ENCODE measurements at regions not wholly inside any gene's neighbourhood (a gene's known extent, or its start where the extent isn't known, plus 50 kb on each side); places are given as distances from the start of the nearest gene placed in this dataset.
A peak's percentile ranks its signal among the peaks of the same experiment; 100 is the strongest.

DNA sequence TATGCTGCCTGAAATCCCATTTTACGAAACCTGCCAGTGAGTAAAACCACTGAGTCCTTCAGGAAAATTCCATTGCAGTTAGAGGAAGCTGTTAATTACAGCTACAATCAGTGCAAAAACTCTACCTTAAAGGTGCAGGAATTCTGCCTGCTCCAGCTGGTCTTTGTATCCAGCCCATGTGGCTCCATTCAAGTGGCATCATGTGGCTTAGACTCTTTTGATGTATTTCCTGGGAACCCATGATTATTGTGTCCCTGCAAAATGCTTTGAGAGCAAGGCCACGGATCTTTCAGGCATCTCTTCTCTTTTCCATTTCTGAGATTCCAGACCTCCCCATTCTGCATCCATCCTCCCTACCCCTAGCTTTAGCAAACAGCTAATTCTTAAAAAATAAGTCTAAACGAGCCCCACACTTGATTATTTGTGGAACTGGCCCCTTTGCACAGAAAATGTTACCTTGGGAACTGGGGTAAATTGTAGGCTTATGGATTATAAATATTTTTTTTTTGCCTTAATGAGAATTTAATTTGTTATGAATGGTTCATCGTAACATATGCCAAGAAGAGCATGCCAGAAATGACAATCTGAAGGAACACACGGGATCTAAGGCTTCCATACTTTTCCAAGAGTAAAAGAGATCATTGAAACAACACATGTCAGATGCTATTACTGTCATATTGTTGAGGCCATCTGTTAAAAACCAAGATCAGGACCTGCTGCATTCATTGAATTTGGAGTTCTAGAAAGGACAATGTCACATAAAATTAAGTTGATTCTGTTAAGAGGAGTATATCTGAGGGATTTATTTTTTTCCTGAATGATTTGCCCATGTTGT is 144.6 kb downstream of the TPH2 start:
- TF ChIP-seq GATA2 (IDR thresholded peaks at IDR 0.05; ENCODE audit: low read depth, low read length) (no peak), GATA3 (IDR thresholded peaks at IDR 0.05; ENCODE audit: low read depth, low read length) (no peak)

DNA sequence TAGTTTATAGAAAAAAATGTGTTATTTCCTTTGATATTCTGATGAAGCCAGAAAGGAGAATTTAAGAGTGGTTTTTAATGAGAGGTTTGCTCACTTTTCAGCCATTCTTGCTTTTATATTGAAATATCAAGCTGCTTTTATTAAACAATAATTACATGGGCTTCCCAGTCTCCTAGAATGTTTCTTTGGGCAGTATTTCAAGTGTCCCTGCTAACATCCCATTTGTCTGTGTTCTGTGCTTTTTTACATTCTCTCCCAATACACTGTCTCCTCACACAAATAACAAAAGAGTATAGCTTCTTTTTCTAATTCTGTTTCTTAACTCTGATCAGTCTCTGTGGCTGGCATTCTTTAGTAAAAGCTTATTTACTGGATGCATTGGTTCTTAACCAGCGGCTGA is 145.4 kb downstream of the TPH2 start:
- TF ChIP-seq GATA3 (IDR thresholded peaks at IDR 0.05; ENCODE audit: low read depth, low read length) (no peak), GATA2 (IDR thresholded peaks at IDR 0.05; ENCODE audit: low read depth, low read length) (no peak)

DNA sequence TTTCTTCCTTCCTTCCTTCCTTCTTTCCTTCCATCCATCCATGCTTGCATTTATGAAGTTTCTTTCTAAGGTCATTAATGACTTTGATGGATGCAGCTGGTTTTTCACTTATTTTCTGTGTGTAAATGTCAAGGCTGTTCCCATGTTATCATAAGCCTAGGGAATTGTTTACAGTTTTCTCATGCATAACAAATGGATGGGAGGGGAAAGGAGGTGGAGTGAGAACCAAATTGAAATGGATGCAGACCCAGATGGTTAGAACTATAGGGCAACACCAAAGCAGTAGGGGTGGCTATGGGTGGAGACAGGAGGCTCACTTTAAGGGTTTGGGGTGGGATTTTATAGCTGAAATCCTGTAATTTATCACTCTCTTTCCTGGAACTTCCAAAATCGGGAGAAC is 146.2 kb downstream of the TPH2 start:
- no peak for TF ChIP-seq GATA2 (IDR thresholded peaks at IDR 0.05; ENCODE audit: low read depth, low read length)

DNA sequence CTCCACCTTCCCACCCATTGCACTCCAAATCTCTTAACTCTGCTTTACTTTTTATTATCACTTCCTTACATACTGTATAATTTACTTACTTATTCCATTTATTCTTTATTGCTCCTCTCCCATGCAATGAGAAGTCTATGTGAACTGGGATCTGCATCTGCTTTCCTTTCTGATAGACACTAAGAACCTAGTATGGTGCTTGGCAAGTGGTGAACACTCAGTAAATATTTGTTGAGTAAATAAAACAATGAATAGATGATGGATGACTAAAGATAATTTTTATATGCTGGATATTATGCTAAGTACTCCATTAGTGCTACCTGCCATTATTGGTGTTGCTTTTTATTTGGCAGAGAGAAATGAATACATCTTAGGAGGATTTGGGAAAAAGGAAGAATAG is 151.0 kb downstream of the TPH2 start:
- TF ChIP-seq GATA2 (IDR thresholded peaks at IDR 0.05; ENCODE audit: low read depth, low read length): no peak

DNA sequence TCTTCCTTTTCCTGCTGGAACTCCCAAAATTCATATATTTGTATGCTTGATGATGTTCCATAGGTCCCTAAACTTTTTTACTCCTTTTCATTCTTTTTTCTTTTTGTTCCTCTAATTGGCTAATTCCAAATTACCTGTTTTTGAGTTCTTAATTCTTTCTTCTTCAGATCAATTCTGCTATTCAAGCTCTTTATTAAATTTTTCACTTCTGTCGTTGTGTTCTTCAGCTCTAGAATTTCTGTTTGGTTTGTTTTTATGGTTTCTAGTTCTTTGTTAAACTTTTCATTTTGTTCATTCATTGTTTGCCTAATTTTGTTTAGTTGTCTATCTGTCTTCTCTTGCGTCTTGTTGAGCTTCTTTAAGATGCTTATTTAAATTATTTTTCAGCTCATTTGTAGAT is 154.8 kb downstream of the TPH2 start:
- no peak for TF ChIP-seq GATA2 (IDR thresholded peaks at IDR 0.05; ENCODE audit: low read depth, low read length)
- no peak for TF ChIP-seq GATA3 (IDR thresholded peaks at IDR 0.05; ENCODE audit: low read depth, low read length)

DNA sequence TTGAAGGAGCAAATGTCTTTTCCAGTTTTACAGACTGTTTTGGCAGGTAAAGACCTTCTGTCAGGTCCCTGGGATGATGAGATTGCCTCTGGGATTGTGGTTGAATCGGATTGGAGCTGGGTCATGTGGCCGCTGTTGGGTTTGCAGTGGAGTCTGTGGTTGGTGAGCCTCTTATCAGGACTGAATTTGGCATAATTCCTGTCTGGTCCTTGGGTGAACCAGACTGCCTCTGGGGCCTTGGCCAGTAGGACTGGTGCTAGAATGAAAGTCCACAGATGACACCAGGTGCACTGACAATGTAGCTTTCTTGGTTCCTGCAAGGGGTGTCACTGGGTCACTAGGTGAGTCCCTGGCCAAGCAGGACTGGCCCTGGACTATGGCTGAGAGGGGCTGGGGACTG is 155.3 kb downstream of the TPH2 start:
- TF ChIP-seq GATA2 (IDR thresholded peaks at IDR 0.05; ENCODE audit: low read depth, low read length) (no peak), GATA3 (IDR thresholded peaks at IDR 0.05; ENCODE audit: low read depth, low read length) (no peak)

DNA sequence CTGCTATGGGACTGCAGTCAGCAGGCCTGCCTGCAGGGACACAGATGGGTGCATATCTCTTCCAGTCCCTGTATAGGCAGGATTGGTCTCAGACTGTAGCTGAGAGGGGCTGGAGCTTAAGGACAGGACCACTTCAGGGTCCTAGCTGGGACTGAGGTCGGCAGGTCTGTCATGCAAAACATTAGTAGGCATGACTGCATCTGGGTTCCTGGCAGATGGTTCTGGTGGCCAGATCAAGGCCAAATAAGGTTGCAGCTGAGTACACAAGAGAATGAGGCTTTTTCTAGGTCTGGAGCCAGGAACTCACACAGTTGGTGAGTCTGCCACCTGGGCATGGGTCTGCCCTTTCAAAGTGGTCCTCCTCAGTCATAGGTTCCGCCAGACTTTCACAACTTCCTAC is 155.8 kb downstream of the TPH2 start:
- TF ChIP-seq GATA2 (IDR thresholded peaks at IDR 0.05; ENCODE audit: low read depth, low read length) (no peak), GATA3 (IDR thresholded peaks at IDR 0.05; ENCODE audit: low read depth, low read length) (no peak)

DNA sequence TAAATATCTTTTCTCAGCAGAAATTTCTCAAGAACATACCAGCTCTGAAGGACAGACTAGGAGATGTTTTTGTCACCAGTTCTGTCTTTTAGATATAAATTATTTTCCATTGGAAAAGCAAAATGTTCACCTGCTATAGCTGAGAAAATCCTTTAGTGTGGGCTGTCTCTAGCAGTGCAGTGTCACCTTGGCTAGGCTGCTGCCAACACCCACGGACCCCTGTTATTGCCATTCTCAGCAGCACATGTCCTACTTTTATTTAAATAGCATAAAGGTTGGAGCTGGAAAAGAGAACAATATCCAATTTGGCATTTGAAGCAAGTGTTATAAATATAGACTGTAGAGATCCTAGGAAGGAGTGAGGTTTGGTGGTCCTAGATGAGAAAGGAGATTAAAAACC is 156.4 kb downstream of the TPH2 start:
- TF ChIP-seq GATA2 (IDR thresholded peaks at IDR 0.05; ENCODE audit: low read depth, low read length) (no peak), GATA3 (IDR thresholded peaks at IDR 0.05; ENCODE audit: low read depth, low read length) (no peak)

DNA sequence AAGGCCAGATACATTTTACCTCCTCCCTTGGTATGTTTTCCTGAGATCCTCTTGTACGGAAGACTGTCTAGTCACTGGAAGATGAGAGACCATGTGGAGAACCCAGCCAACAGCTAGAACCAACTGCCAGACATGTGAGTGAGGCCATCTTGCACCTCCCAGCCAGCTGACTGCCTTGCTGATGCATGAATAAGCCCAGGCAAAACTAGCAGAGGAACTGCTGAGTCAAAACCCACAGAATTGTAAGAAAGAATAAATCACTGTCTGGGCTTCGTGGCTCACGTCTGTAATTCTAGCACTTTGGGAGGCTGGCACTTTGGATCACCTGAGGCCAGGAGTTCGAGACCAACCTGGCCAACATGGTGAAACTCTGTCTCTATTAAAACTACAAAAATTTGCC is 160.0 kb downstream of the TPH2 start:
- TF ChIP-seq GATA2 (IDR thresholded peaks at IDR 0.05; ENCODE audit: low read depth, low read length): no peak
- TF ChIP-seq GATA3 (IDR thresholded peaks at IDR 0.05; ENCODE audit: low read depth, low read length): no peak

DNA sequence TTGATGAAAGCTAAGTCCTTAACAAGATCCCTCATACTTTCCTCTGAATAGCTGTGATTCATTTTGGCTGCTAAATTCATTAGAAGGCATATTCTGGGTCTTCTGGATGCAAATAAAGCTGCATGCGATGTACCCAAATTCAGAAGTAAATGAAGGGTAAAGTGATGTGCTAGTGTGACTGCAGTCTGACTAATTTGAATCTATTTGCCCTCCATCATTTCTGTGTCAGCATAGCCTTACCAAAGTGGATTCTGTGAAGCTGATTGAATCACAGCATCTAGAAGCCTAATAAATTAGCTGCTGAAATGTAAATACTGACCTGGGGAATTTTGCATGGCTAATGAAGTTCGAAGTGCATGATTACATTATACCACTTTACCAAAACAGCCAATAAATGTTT is 162.2 kb downstream of the TPH2 start:
- no peak for TF ChIP-seq GATA2 (IDR thresholded peaks at IDR 0.05; ENCODE audit: low read depth, low read length)
- TF ChIP-seq GATA3 (IDR thresholded peaks at IDR 0.05; ENCODE audit: low read depth, low read length): no peak

DNA sequence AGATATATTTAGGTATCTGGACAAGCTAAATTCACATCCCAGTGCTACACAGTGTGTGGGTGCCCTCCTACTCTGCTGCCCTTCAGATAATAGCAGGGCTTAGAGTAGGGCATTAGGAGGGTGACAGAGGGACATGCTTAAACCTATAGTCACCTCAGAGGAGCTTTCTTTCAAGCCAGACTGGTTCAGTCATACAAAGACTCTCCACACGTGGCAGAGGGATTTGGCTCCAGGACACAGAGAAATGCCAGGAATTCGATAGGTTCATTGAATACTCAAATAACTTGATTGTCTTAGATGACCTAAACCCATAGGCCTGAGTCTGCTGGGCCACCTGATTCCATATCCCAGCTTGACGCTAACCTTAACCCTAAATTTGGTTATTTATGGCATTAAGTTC is 163.5 kb downstream of the TPH2 start:
- TF ChIP-seq GATA3 (IDR thresholded peaks at IDR 0.05; ENCODE audit: low read depth, low read length) (no peak), GATA2 (IDR thresholded peaks at IDR 0.05; ENCODE audit: low read depth, low read length) (no peak)

DNA sequence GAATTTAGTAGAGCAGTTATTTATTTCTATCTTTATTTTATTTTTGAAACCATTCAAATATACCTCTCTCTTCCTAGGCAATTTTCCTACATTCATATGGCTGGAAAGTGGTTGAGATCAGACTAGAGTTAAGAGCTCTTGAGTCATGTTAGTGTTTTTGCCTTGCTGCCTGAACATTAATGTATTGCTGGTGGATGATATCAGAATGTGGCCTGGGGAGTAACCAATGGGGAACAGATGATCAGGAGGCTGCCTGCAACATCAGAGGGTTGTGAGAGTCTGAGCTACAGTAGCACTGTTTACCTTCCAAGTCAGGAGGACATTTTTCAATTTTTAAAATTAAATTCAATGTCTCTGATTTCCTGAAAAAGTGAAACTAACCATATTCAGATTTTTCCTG is 166.3 kb upstream of the TRHDE start:
- 0 out of 2 replicates have a peak, but pooled peaks have one; percentile 28 for TF ChIP-seq GATA3 (IDR thresholded peaks at IDR 0.05; ENCODE audit: low read depth, low read length)
- 0 out of 2 replicates have a peak, but pooled peaks have one; percentile 30 for TF ChIP-seq GATA2 (IDR thresholded peaks at IDR 0.05; ENCODE audit: low read depth, low read length)

DNA sequence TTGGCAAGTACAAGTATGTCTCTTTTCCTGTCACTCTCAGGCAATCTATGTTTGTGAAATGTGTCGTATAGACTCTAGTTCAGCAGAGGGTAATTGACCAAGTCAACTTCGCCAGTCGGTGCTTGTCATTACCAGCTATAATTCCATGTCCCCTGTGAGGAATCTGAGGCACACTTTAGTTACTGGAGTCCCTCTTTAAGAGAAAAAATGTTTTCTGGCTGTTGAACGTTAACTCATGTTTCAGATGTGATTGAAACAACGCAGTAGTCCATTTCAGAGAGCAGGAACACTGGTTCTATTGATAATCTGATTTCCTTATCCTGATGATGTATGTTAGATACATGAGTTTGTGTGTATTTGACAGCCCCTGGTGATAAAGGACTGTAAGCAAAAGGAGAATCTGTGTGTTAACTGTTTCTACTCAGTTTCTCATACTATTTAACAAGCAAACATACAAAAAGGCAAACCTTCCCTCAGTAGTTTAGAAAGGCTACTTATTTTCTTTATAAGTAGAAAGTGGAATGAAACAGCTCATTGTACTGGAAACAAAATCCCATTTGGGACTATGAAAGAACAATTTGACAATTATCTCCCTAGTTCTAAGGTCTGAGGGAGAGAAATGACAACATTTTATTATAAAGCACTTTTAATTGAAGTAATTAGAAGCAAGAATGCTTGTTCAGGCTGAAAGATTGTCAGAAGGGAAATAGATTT is 161.1 kb upstream of the TRHDE start:
- TF ChIP-seq GATA3 (IDR thresholded peaks at IDR 0.05; ENCODE audit: low read depth, low read length) (peak; percentile 51; the same call in 1 of the 2 replicates), GATA2 (IDR thresholded peaks at IDR 0.05; ENCODE audit: low read depth, low read length) (no peak)

DNA sequence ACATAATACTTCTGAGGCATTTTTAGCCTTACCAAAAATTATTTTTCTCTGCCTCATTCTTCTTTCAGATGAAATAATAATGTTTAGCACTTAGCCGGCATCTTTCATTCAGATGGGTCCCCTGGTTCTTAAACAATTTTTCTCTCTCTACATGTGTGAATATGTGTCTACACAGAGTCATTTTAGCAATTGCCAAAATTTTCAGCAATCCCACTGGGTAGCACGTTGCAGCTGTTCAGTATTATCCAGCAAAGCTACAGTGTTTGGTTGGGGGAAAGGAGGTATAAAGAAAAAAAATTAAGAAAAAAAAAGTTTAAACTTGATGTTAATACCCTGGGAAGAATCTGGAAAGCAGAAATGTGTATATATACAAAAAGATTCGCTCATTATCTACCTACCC is 160.5 kb upstream of the TRHDE start:
- no peak for TF ChIP-seq GATA3 (IDR thresholded peaks at IDR 0.05; ENCODE audit: low read depth, low read length)
- TF ChIP-seq GATA2 (IDR thresholded peaks at IDR 0.05; ENCODE audit: low read depth, low read length): no peak

DNA sequence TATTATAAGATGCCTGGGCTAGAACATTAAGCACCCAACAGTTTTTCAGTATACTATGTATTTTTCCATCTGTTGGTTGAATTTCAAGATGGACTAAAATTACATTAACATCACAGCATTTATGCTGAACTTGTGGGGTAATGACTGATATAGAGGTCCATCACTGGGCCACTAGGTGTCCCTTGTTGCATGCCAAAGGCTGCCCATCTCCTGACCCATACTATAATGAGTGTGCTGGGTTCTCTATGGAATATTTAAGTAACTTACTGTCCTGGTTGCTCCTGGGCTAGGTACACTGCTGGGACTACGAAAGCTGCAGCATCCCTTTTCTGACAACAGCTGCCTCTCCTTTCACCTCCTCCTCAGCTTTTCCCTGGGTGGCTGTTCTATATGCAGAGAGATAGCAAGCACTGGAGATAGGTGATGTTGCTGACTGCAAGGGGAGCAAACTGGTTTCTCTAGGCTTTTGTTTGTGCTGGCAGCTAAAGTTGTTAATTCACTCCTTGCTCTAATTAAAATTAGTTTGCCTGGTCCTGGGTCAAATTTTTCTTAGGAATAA is 138.6 kb upstream of the TRHDE start:
- TF ChIP-seq GATA3 (IDR thresholded peaks at IDR 0.05; ENCODE audit: low read depth, low read length) (no peak), GATA2 (IDR thresholded peaks at IDR 0.05; ENCODE audit: low read depth, low read length) (no peak)

Measured in SH-SY5Y (cell line).